Thoracic aorta (tissue), 2 donors: ENCODE measurements at regions not wholly inside any gene's neighbourhood (a gene's known extent, or its start where the extent isn't known, plus 50 kb on each side); places are given as distances from the start of the nearest gene placed in this dataset.

Source experiments
- ATAC-seq: fragments of 150-250 bp; one replicate; pipeline ENCODE4 v1.8.0; 2017; ENCODE audit warnings: low read depth; ENCODE audit not compliant: insufficient number of reproducible peaks, low FRiP score
- DNase-seq: peaks from one replicate; pipeline ENCODE4 v3.0.0-alpha.2; 2020; ENCODE audit warnings: low spot score
- H3K27ac ChIP-seq, 2 donors: fragments of 200-600 bp; sonication (generic); 1 replicate in 1 of 2; 2 replicates in 1 of 2; pipeline ENCODE4 v1.5.1; 2016; ENCODE audit warnings: mild to moderate bottlenecking in 2 of 2, moderate library complexity in 2 of 2
- H3K27me3 ChIP-seq: fragments of 200-600 bp; sonication (generic); replicated peaks from 2 replicates; pipeline ENCODE4 v1.6.0; 2016; ENCODE audit warnings: mild to moderate bottlenecking; ENCODE audit not compliant: insufficient read depth
- H3K36me3 ChIP-seq: fragments of 200-600 bp; sonication (generic); one replicate; pipeline ENCODE4 v1.5.1; 2016
- H3K4me1 ChIP-seq, 2 donors: fragments of 200-600 bp; sonication (generic); 1 replicate in 1 of 2; 2 replicates in 1 of 2; pipeline versions ENCODE4 v1.5.1 to v1.6.0; 2016; ENCODE audit warnings: low read depth in 2 of 2, mild to moderate bottlenecking in 1 of 2; ENCODE audit not compliant: control insufficient read depth in 1 of 2
- H3K4me3 ChIP-seq: fragments of 200-600 bp; sonication (generic); 2 replicates; pipeline ENCODE4 v1.5.1; 2016; ENCODE audit warnings: mild to moderate bottlenecking
- H3K9me3 ChIP-seq: fragments of 200-600 bp; sonication (generic); 2 replicates; pipeline ENCODE4 v1.5.1; 2016
- TF ChIP-seq, protein P1 (sequence below): fragments of 200-600 bp; sonication (generic); IDR thresholded peaks from one replicate; pipeline ENCODE4 v1.5.1; 2019; ENCODE audit warnings: antibody characterized with exemption

DNA sequence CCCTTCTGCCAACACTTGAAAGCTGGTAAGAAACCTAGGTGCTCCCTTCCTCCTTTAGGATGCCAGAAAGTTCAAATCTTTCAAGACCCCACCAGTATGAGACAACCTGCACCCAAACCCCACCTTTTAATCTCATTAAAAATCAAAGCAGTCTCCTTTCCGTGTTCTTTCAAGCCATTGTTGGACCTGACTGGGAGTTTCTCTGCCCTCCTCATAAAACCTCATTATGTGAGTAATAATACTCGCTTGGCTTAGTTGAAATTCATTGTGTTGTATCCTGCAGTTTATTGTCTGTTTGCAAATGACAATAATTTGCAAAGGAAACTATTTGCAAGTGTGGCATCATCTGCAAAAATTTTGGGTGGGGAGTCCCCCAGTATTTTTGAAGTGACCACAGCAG is 133.2 kb upstream of the VEGFC start:
- Histone ChIP-seq H3K27me3 (no peaks in the 10 kb centered on the region), H3K4me1 (no peaks in the 10 kb centered on the region), H3K27ac (no peak overlapping the region), H3K9me3 (no peaks in the 10 kb centered on the region), H3K4me3 (no peak overlapping the region), H3K36me3 (no peaks in the 10 kb centered on the region)
- no peak for DNase-seq
- TF ChIP-seq, protein P1, sequence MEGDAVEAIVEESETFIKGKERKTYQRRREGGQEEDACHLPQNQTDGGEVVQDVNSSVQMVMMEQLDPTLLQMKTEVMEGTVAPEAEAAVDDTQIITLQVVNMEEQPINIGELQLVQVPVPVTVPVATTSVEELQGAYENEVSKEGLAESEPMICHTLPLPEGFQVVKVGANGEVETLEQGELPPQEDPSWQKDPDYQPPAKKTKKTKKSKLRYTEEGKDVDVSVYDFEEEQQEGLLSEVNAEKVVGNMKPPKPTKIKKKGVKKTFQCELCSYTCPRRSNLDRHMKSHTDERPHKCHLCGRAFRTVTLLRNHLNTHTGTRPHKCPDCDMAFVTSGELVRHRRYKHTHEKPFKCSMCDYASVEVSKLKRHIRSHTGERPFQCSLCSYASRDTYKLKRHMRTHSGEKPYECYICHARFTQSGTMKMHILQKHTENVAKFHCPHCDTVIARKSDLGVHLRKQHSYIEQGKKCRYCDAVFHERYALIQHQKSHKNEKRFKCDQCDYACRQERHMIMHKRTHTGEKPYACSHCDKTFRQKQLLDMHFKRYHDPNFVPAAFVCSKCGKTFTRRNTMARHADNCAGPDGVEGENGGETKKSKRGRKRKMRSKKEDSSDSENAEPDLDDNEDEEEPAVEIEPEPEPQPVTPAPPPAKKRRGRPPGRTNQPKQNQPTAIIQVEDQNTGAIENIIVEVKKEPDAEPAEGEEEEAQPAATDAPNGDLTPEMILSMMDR, result no peak
- no peak for ATAC-seq

DNA sequence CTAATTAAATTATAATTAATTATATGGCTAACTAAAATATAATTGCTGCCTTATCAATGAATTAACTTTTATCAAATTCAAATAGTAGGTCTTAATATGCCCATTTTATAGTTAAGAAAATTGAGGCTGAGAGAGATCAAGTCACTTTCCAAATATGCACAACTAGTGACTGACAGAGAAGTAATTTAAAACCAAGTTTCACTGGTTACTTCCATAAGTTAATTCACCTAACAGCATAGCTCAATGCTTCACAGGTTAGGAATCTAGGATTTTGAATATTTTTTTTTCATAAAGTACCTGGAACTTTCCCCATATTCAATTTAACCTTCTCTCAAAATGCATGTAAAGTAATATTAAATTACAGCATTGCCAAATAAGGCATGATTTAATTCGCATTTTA is 134.4 kb upstream of the VEGFC start:
- Histone ChIP-seq H3K27ac (no peak overlapping the region), H3K27me3 (no peaks in the 10 kb centered on the region), H3K36me3 (no peaks in the 10 kb centered on the region), H3K4me3 (no peak overlapping the region), H3K9me3 (no peaks in the 10 kb centered on the region), H3K4me1 (no peaks in the 10 kb centered on the region)
- TF ChIP-seq, protein P1, result no peak
- ATAC-seq, result no peak
- no peak for DNase-seq

DNA sequence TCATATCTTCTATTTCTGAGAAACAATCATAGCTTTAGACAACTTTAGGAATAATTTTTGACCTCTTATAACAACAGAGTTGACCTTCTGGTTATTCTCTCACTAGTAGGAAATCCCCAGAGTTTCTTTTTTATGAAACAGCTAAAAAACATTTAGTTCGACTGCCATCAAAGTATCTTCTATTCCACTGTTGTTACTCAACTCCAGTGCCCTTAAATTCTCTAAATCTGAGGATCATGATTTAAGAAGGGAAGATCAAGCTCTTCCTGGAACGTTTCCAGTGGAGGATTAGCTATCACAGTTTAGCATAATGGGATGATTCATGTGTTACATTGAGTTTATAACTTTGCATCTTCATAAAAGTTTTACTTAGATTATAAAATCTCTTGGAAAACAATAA is 134.9 kb upstream of the VEGFC start:
- H3K36me3 ChIP-seq, result no peaks in the 10 kb centered on the region
- H3K9me3 ChIP-seq, result no peaks in the 10 kb centered on the region
- ATAC-seq (no peak), DNase-seq (no peak)
- TF ChIP-seq, protein P1, result no peak
- H3K27me3 ChIP-seq, result no peaks in the 10 kb centered on the region
- H3K4me1 ChIP-seq, result no peaks in the 10 kb centered on the region
- no peak overlapping the region for H3K4me3 ChIP-seq
- H3K27ac ChIP-seq, result no peak overlapping the region

DNA sequence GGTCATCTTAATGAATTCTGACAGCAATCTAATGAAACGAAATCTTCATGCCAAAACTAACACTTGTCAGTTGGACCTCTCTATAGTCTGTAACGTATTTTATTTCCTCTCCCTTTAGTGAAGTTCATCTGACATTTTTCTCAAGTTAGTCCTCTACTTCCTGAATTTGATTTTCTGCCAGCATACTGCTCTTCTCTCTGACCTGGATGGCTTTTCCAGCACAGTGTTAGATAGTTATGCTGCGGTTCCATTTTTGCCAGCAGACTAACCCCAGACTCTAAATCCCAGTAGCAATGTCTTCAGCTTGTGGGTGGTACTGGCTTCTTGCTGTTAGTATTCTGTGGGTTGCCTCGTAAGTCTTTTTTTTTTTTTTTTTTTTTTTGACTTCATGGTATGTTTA is 146.7 kb upstream of the VEGFC start:
- H3K27ac ChIP-seq, result no peak overlapping the region
- no peak for DNase-seq
- TF ChIP-seq, protein P1, result no peak
- no peak overlapping the region for H3K4me3 ChIP-seq
- H3K27me3 ChIP-seq, result no peaks in the 10 kb centered on the region
- H3K36me3 ChIP-seq, result no peaks in the 10 kb centered on the region
- H3K4me1 ChIP-seq, result no peaks in the 10 kb centered on the region
- no peaks in the 10 kb centered on the region for H3K9me3 ChIP-seq
- no peak for ATAC-seq

DNA sequence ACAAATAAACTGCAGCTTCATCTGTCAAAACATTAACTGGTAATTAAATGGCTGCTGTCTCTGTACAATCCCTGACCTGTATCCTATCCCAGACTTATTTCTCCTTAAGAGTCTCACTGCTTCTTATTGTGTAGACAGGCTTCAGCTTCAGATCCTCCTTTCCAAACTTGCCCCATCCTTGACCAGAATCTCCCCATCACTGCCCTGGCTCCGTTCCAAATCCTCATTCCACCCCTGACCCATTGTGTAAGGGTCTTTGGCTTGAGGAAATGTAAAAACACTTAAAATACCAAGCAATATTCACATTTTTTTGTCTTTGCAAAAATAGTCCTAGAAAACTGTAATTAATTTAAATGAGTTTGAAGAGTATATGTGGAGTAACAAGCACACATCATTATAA is 152.6 kb upstream of the VEGFC start:
- no peaks in the 10 kb centered on the region for H3K4me1 ChIP-seq
- H3K27ac ChIP-seq, result no peak overlapping the region
- no peak for DNase-seq
- no peak for ATAC-seq
- no peak overlapping the region for H3K4me3 ChIP-seq
- no peaks in the 10 kb centered on the region for H3K9me3 ChIP-seq
- TF ChIP-seq, protein P1, result no peak
- H3K36me3 ChIP-seq, result no peaks in the 10 kb centered on the region
- no peaks in the 10 kb centered on the region for H3K27me3 ChIP-seq
